ENCODE measurements at regions not wholly inside any gene's neighbourhood (a gene's known extent, or its start where the extent isn't known, plus 50 kb on each side); places are given as distances from the start of the nearest gene placed in this dataset.

GRCh38 chr6:158897236-158897635, 78.1 kb upstream of the EZR start:
- TF ChIP-seq CTCF (IDR thresholded peaks at IDR 0.05) (no peak), POLR2A (IDR thresholded peaks at IDR 0.05) (no peak)
